OCI-LY3 (cell line): ENCODE measurements at regions not wholly inside any gene's neighbourhood (a gene's known extent, or its start where the extent isn't known, plus 50 kb on each side); places are given as distances from the start of the nearest gene placed in this dataset.

Experiments
- EZH2phosphoT487 ChIP-seq: fragments of 200-600 bp; shearing (Covaris generic); IDR thresholded peaks from 2 replicates; pipeline ENCODE4 v1.6.1; 2018; ENCODE audit warnings: antibody characterized with exemption, mixed run types, low read depth
- TF ChIP-seq, protein P1 (sequence below): fragments of 200-600, 300-600 bp; sonication (generic); IDR thresholded peaks from 2 replicates; pipeline ENCODE4 v1.5.1; 2014; ENCODE audit warnings: antibody characterized with exemption, low read length, low read depth

DNA sequence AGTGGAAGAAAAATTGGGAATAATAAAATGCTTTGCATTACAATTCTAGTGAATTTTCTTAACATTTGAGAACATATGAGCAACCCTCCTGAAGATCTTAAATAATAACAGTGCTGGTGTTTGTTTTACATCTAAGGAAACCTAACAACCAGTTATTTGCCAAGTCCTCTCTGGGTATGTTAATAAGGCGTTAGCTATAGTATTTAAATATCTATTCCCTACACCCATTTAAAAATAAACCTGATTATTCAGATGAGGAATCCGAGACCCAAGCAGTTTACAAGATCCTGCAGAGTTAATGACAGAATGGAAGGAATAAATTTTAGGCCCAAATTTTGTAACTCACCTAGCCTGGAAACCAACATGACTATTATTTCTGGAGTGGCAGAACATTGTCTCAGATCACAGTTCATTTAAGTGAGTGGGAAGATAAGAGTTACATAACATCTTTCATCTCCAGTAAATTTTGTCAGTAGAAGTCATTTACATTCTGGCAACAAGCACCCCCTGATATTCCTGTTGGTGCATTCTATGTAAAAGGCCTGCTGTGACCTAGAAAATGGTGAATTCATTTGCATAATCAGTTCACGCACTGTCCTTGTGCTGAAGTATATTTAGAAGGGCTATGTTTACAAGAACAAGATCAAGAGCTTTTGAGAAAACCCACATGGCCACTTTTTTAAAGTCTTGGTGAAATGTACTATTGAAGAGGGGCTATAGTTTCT, 148.2 kb downstream of the COX7C start:
- TF ChIP-seq, protein P1, sequence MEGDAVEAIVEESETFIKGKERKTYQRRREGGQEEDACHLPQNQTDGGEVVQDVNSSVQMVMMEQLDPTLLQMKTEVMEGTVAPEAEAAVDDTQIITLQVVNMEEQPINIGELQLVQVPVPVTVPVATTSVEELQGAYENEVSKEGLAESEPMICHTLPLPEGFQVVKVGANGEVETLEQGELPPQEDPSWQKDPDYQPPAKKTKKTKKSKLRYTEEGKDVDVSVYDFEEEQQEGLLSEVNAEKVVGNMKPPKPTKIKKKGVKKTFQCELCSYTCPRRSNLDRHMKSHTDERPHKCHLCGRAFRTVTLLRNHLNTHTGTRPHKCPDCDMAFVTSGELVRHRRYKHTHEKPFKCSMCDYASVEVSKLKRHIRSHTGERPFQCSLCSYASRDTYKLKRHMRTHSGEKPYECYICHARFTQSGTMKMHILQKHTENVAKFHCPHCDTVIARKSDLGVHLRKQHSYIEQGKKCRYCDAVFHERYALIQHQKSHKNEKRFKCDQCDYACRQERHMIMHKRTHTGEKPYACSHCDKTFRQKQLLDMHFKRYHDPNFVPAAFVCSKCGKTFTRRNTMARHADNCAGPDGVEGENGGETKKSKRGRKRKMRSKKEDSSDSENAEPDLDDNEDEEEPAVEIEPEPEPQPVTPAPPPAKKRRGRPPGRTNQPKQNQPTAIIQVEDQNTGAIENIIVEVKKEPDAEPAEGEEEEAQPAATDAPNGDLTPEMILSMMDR = no peak
- no peak for TF ChIP-seq EZH2phosphoT487
